Common myeloid progenitor, CD34-positive (primary cell): ENCODE measurements at regions not wholly inside any gene's neighbourhood (a gene's known extent, or its start where the extent isn't known, plus 50 kb on each side); places are given as distances from the start of the nearest gene placed in this dataset.

Source experiments
- CTCF ChIA-PET: fragments of 350-600 bp; sonication (Branson Sonifier 250); formaldehyde crosslinking; loops from one replicate; lab custom pipeline; 2021; ENCODE audit warnings: antibody characterized with exemption; lab: Charles Lee
- POLR2A ChIA-PET: fragments of 350-600 bp; sonication (Branson Sonifier 250); formaldehyde crosslinking; loops from one replicate; lab custom pipeline; 2021; ENCODE audit warnings: antibody characterized with exemption; lab: Charles Lee
- DNase-seq, 3 donors: peaks; one replicate each; pipeline versions ENCODE4 v3.0.0 to v3.0.0-alpha.2; 2013
- H3K27ac ChIP-seq, 2 experiments: 1 replicate in 1 of 2; 2 replicates in 1 of 2; pipeline ENCODE4 v1.7.0; 2013; ENCODE audit warnings: inconsistent platforms in 2 of 2, low read length in 2 of 2, mild to moderate bottlenecking in 2 of 2, low read depth in 1 of 2, moderate library complexity in 1 of 2; ENCODE audit not compliant: severe bottlenecking in 2 of 2, insufficient read depth in 1 of 2, poor library complexity in 1 of 2
- H3K27me3 ChIP-seq, 5 experiments: replicated peaks in 2 of 5; 1 replicate in 3 of 5; 2 replicates in 2 of 5; pipeline versions ENCODE4 v1.6.1 to v1.7.0; 2013; ENCODE audit warnings: low read length in 4 of 5, mild to moderate bottlenecking in 2 of 5, moderate library complexity in 2 of 5, inconsistent platforms in 1 of 5; ENCODE audit not compliant: insufficient read depth in 5 of 5, control insufficient read depth in 4 of 5
- H3K36me3 ChIP-seq, 4 experiments: 1 replicate in 2 of 4; 2 replicates in 2 of 4; pipeline versions ENCODE4 v1.6.1 to v1.7.0; 2013; ENCODE audit warnings: low read length in 3 of 4, control low read depth in 1 of 4, mild to moderate bottlenecking in 1 of 4; ENCODE audit not compliant: control insufficient read depth in 4 of 4, insufficient read depth in 4 of 4
- H3K4me1 ChIP-seq, 4 experiments: 1 replicate in 3 of 4; 2 replicates in 1 of 4; pipeline versions ENCODE4 v1.6.1 to v1.7.1; 2013; ENCODE audit warnings: low read length in 3 of 4, mild to moderate bottlenecking in 3 of 4, control low read depth in 1 of 4, inconsistent platforms in 1 of 4, moderate library complexity in 1 of 4; ENCODE audit not compliant: control insufficient read depth in 4 of 4, insufficient read depth in 4 of 4; ENCODE audit errors: control extremely low read depth in 1 of 4
- H3K4me3 ChIP-seq, 7 experiments: 1 replicate in 4 of 7; 2 replicates in 3 of 7; pipeline versions ENCODE4 v1.5.1 to v1.7.0; 2013; ENCODE audit warnings: mild to moderate bottlenecking in 7 of 7, low read length in 6 of 7, moderate library complexity in 6 of 7, inconsistent platforms in 2 of 7, low read depth in 2 of 7, control low read depth in 1 of 7; ENCODE audit not compliant: insufficient read depth in 4 of 7, control insufficient read depth in 1 of 7; ENCODE audit errors: extremely low read depth in 1 of 7
- H3K9me3 ChIP-seq, 5 experiments: 1 replicate in 4 of 5; 2 replicates in 1 of 5; pipeline versions ENCODE4 v1.6.1 to v1.7.1; 2013; ENCODE audit warnings: low read length in 4 of 5, mild to moderate bottlenecking in 2 of 5, inconsistent platforms in 1 of 5, low read depth in 1 of 5, moderate library complexity in 1 of 5; ENCODE audit not compliant: control insufficient read depth in 4 of 5, insufficient read depth in 2 of 5; ENCODE audit errors: control extremely low read depth in 1 of 5
- WGBS: methylation state at CpG from one replicate; pipeline ENCODE4 v1.1.5; 2013; ENCODE audit not compliant: insufficient coverage; 5-methylcytosine and 5-hydroxymethylcytosine counted together

DNA sequence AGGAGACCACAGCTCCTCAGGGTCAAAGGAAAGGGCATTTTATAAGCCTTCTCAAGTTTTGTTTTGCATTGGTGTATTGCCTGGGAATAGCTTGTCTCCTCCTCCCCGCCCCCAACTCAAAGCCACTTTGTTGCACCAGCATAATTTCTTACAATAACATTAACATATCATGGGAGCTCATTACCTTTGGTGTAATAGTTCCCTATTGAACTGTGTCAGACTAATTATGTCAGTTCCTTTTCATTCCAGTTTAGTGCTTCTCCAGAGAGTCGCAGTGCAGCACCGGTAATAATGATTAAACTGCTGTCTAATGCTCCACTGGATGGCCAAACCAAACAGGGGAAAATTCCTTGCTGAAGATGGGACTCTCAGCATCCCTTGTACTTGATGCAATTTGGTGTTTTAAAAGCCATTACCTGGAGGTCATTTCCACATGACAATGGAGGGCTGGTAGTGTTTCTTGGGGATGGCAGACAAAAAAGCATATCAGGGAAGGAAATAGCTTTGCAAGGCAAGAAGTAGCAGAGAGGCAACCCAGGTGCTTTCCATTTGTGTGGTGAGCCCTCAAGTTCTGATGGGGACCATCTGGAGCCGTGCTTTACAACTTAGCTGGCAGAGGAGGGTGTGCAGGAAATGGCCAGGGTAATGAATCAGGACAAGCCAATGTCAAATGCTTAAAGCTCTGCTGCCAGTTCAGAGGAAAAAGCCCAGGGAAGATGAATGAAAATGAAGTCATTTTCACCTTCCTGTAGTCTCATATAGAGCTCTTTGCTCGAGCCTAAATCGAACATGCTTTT, 91.5 kb upstream of the NLRP1 start:
- peak in 1 of 3 donors; percentile 1 for DNase-seq
- ChIA-PET CTCF (interaction anchor here (1.1 to 1.4 kb wide), 2 partner anchors 31 to 84 kb away, joined by 4 read pairs; no protein-coding TSS in a partner anchor), POLR2A (no interaction called here)
- Histone ChIP-seq H3K36me3 (no peaks in the 10 kb centered on the region), H3K27ac (no peak overlapping the region), H3K27me3 (peaks cover 0 to 10% (median 0%) of the 10 kb centered on the region in 5 experiments), H3K9me3 (peaks cover 0 to 5% (median 0%) of the 10 kb centered on the region in 5 experiments), H3K4me3 (no peak overlapping the region), H3K4me1 (no peaks in the 10 kb centered on the region)
- 57% methylated on average over 3 of the region's 6 CpGs for WGBS

DNA sequence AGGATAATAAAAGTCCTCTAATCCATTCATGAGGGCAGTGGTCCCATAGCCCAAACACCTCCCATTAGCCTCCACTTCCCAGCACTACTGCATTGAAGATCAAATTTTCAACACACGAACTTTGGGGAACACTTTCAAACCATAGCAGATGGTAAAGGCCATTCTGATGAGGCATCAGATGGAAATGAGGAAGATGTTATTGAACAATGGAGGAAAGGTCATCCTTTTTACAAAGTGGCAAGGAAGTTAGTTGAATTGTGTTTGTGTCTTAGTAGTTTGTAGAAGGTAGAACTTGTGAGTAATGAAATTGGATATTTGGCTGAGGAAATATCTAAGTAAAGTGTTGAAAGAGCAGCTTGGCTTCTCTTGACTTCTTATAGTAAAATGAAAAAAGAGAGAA, 93.3 kb upstream of the NLRP1 start:
- no peaks in the 10 kb centered on the region for H3K4me1 ChIP-seq
- ChIA-PET POLR2A (no interaction called here), CTCF (interaction anchor here (0.7 to 1.4 kb wide), 2 partner anchors 28 to 29 kb away, joined by 3 to 4 read pairs; no protein-coding TSS in a partner anchor)
- peaks cover 0 to 21% (median 6%) of the 10 kb centered on the region in 5 experiments for H3K27me3 ChIP-seq
- no peak overlapping the region for H3K27ac ChIP-seq
- peaks cover 0 to 5% (median 0%) of the 10 kb centered on the region in 5 experiments for H3K9me3 ChIP-seq
- no peak for DNase-seq
- H3K4me3 ChIP-seq = no peak overlapping the region
- WGBS = no CpG with 5 or more reads among the region's 1 CpG
- H3K36me3 ChIP-seq = no peaks in the 10 kb centered on the region

DNA sequence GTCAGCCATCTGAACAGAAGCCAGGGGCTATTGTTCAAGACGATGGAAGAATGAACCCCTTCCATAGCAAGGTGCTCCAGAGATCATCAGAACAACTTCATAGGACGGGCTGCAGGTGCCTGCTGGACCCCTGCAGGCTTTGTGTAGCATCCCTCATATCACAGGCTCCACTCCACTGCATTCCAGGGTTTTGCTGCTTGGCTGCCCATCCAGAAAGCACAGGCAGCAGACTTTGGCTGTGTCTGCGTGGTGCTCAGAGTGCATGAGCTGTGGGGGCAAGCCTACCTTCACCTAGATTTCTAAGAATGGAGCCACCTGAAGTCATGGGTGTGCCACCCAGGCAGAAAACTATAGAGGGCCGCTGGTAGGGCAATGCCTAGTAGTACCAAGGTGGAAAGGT, 93.9 kb upstream of the NLRP1 start:
- H3K4me3 ChIP-seq = no peak overlapping the region
- ChIA-PET POLR2A (no interaction called here), CTCF (no interaction called here)
- H3K9me3 ChIP-seq = peaks cover 0 to 5% (median 0%) of the 10 kb centered on the region in 5 experiments
- no peaks in the 10 kb centered on the region for H3K36me3 ChIP-seq
- WGBS = 74% methylated on average over 4 of the region's 4 CpGs
- no peak overlapping the region for H3K27ac ChIP-seq
- no peaks in the 10 kb centered on the region for H3K4me1 ChIP-seq
- DNase-seq = no peak
- peaks cover 0 to 23% (median 6%) of the 10 kb centered on the region in 5 experiments for H3K27me3 ChIP-seq

DNA sequence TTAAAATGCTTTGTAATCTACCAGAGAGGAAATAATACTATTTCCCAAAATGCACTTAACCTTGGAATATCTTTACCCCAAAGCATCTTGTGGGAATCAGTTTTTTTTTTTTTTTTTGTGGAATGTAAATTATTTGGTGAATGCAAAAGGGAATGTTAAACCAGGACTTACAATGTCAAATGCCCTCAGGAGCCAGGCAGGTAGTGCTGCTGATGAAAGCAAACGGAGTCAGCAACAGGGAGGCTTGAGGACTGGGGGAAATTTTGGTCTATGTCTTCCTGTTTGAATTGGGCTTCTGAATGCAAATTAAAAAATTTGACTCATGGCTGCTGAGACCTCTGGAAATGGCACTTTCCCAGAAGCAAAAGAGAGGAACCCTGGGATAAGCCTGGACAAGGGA, 96.5 kb upstream of the NLRP1 start:
- DNase-seq = no peak
- 83% methylated on average over 1 of the region's 1 CpG for WGBS
- H3K4me1 ChIP-seq = no peaks in the 10 kb centered on the region
- no peak overlapping the region for H3K4me3 ChIP-seq
- ChIA-PET CTCF (no interaction called here), POLR2A (no interaction called here)
- H3K9me3 ChIP-seq = peaks cover 0 to 7% (median 2%) of the 10 kb centered on the region in 5 experiments
- H3K36me3 ChIP-seq = no peaks in the 10 kb centered on the region
- H3K27ac ChIP-seq = no peak overlapping the region
- peaks cover 0 to 22% (median 6%) of the 10 kb centered on the region in 5 experiments for H3K27me3 ChIP-seq

DNA sequence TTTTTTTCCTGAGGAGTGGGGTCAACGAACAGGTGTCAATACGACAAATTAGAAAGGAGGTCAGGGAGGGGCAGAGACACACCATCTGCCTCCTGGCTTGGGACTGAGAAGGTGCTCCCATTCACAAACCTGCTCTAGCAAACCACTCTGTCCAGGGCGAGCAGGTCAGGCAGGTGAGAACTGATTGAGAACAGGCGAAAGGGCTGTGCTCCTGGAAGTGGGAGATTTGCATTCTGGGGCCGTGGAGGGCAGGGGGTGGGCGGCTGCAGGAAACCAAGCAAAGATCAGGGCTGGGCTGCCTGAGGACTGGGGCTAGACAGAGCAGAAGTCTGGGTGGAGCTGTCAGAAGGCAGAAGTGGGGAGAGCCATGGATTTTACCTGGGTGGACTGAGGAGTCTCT, 98.9 kb upstream of the NLRP1 start:
- H3K9me3 ChIP-seq = peaks cover 0 to 7% (median 2%) of the 10 kb centered on the region in 5 experiments
- ChIA-PET POLR2A (no interaction called here), CTCF (no interaction called here)
- no peak overlapping the region for H3K4me3 ChIP-seq
- WGBS = 30% methylated on average over 6 of the region's 6 CpGs
- no peaks in the 10 kb centered on the region for H3K36me3 ChIP-seq
- peaks cover 0 to 22% (median 2%) of the 10 kb centered on the region in 5 experiments for H3K27me3 ChIP-seq
- no peak overlapping the region for H3K27ac ChIP-seq
- H3K4me1 ChIP-seq = no peaks in the 10 kb centered on the region
- DNase-seq = no peak

DNA sequence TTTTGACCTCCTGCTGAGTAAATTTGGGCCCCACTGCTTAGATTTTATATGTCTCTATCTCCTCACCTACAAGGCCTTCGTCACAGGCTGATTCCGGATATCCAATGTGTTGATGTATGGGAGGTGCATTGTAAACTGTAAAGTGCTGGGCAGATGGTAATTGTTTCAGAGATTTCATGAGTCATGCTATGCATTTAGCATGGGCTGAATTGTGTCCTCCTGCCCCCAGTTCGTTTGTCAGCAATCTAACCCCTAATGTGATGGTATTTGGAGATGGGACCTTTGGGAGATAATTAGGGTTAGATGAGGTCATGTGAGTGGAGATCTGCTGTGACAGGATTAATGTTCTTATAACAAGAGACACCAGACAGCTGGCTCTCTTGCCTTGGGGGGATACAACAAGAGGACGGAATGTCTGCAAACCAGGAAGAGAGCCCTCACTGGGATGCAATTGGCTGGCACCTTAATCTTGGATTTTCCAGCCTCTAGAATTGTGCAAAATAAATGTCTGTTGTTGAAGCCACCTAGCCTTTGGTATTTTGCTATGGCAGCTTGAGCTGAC, 101.8 kb upstream of the NLRP1 start:
- CTCF ChIA-PET = interaction anchor here (1.2 kb wide), 1 partner anchor 20 kb away, joined by 4 read pairs; no protein-coding TSS in a partner anchor

DNA sequence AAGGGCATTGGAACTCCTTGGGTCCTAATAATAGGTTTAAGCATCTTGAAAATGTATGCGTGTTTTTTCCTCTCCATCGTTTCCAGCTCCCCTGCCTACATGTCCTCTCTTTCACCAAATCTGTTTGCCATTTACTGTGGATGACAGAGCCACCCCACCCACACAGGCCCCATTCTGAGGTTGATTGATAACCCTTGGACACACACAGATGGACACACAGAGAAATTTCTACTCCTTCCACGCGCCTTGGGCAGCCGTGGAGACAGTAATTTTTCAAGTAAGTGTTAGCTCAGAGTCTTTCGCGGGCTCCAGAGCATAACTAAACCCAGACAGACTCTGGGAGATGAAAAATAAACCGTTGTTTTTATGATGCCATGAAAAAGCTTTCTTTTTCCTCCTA, 103.3 kb upstream of the NLRP1 start:
- peaks cover 0 to 3% (median 0%) of the 10 kb centered on the region in 5 experiments for H3K9me3 ChIP-seq
- ChIA-PET POLR2A (no interaction called here), CTCF (interaction anchor here (1.0 to 1.1 kb wide), 2 partner anchors 19 to 735 kb away, joined by 3 to 4 read pairs; no protein-coding TSS in a partner anchor)
- DNase-seq = no peak
- WGBS = 93% methylated on average over 7 of the region's 8 CpGs
- no peaks in the 10 kb centered on the region for H3K36me3 ChIP-seq
- peaks cover 0 to 5% (median 0%) of the 10 kb centered on the region in 5 experiments for H3K27me3 ChIP-seq
- H3K4me1 ChIP-seq = no peaks in the 10 kb centered on the region
- no peak overlapping the region for H3K27ac ChIP-seq
- H3K4me3 ChIP-seq = no peak overlapping the region

More for the DNA sequence above, 101.8 kb upstream of the NLRP1 start:
- peaks cover 0 to 3% (median 0%) of the 10 kb centered on the region in 5 experiments for H3K9me3 ChIP-seq
- H3K27ac ChIP-seq = no peak overlapping the region
- 66% methylated on average over 2 of the region's 4 CpGs for WGBS
- DNase-seq = no peak
- POLR2A ChIA-PET = no interaction called here
- H3K4me3 ChIP-seq = no peak overlapping the region
- no peaks in the 10 kb centered on the region for H3K4me1 ChIP-seq
- H3K27me3 ChIP-seq = peaks cover 0 to 14% (median 2%) of the 10 kb centered on the region in 5 experiments
- H3K36me3 ChIP-seq = no peaks in the 10 kb centered on the region
